ENCODE measurements at regions not wholly inside any gene's neighbourhood (a gene's known extent, or its start where the extent isn't known, plus 50 kb on each side); places are given as distances from the start of the nearest gene placed in this dataset.

DNA sequence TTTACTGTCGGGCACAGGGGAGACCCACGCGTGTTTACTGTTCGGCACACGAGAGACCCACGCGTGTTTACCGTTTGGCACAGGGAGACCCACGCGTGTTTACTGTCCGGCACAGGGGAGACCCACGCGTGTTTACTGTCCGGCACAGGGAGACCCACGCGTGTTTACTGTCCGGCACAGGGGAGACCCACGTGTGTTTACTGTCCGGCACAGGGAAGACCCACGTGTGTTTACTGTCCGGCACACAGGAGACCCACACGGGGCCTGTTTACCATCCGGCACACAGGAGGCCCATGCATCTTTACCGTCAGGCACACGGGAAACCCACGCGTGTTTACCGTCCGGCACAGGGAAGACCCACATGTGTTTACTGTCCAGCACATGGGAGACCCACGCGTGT, 525.1 kb downstream of the BRD1 start:
- intact Hi-C loops (cut with micrococcal nuclease; ENCODE audit: unreplicated experiment) (no loop called here), in situ Hi-C loops (cut with HindIII; ENCODE audit: low pct_unique_long_range_greater_than_20kb, low sequenced_read_pairs) (no loop called here)
- ChIA-PET POLR2A (no interaction called here), CTCF (no interaction called here)
- TF ChIP-seq, protein P1, sequence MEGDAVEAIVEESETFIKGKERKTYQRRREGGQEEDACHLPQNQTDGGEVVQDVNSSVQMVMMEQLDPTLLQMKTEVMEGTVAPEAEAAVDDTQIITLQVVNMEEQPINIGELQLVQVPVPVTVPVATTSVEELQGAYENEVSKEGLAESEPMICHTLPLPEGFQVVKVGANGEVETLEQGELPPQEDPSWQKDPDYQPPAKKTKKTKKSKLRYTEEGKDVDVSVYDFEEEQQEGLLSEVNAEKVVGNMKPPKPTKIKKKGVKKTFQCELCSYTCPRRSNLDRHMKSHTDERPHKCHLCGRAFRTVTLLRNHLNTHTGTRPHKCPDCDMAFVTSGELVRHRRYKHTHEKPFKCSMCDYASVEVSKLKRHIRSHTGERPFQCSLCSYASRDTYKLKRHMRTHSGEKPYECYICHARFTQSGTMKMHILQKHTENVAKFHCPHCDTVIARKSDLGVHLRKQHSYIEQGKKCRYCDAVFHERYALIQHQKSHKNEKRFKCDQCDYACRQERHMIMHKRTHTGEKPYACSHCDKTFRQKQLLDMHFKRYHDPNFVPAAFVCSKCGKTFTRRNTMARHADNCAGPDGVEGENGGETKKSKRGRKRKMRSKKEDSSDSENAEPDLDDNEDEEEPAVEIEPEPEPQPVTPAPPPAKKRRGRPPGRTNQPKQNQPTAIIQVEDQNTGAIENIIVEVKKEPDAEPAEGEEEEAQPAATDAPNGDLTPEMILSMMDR (IDR thresholded peaks at IDR 0.05) = no peak
- TF ChIP-seq, protein P2, sequence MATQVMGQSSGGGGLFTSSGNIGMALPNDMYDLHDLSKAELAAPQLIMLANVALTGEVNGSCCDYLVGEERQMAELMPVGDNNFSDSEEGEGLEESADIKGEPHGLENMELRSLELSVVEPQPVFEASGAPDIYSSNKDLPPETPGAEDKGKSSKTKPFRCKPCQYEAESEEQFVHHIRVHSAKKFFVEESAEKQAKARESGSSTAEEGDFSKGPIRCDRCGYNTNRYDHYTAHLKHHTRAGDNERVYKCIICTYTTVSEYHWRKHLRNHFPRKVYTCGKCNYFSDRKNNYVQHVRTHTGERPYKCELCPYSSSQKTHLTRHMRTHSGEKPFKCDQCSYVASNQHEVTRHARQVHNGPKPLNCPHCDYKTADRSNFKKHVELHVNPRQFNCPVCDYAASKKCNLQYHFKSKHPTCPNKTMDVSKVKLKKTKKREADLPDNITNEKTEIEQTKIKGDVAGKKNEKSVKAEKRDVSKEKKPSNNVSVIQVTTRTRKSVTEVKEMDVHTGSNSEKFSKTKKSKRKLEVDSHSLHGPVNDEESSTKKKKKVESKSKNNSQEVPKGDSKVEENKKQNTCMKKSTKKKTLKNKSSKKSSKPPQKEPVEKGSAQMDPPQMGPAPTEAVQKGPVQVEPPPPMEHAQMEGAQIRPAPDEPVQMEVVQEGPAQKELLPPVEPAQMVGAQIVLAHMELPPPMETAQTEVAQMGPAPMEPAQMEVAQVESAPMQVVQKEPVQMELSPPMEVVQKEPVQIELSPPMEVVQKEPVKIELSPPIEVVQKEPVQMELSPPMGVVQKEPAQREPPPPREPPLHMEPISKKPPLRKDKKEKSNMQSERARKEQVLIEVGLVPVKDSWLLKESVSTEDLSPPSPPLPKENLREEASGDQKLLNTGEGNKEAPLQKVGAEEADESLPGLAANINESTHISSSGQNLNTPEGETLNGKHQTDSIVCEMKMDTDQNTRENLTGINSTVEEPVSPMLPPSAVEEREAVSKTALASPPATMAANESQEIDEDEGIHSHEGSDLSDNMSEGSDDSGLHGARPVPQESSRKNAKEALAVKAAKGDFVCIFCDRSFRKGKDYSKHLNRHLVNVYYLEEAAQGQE (IDR thresholded peaks at IDR 0.05; ENCODE audit: insufficient read depth in 1 of 2, low read depth in 2 of 2, low read length in 1 of 2) = no peak
- TF ChIP-seq POLR2AphosphoS5 (IDR thresholded peaks at IDR 0.05; ENCODE audit: low read depth, low read length) = no peak
- no peak for TF ChIP-seq SIN3A (IDR thresholded peaks at IDR 0.05; ENCODE audit: borderline replicate concordance, insufficient read depth, low read depth, low read length)
- TF ChIP-seq TCF7L2 (IDR thresholded peaks at IDR 0.05; ENCODE audit: low read depth, low read length) = no peak
- Histone ChIP-seq H3K27ac (ENCODE audit: low read length) (no peak overlapping the region), H3K4me1 (ENCODE audit: control insufficient read depth, insufficient read depth, low read length) (no peaks in the 10 kb centered on the region), H3K36me3 (ENCODE audit: control insufficient read depth, insufficient read depth, low read length) (no peaks in the 10 kb centered on the region), H3K9me3 (ENCODE audit: control insufficient read depth, insufficient read depth, low read depth, low read length) (no peaks in the 10 kb centered on the region), H3K4me3 (ENCODE audit: low read depth in 2 of 2, low read length in 2 of 2) (no peak overlapping the region), H3K27me3 (ENCODE audit: control insufficient read depth, insufficient read depth, low read length) (no peaks in the 10 kb centered on the region)
- no TSS peak for BruUV-seq (replicated peaks)
- ATAC-seq (no peak), DNase-seq (ENCODE audit: low read depth, low spot score) (no peak)

GRCh38 chr22:49302150-49302460, 525.6 kb downstream of the BRD1 start:
- TF ChIP-seq, protein P1 (IDR thresholded peaks at IDR 0.05) = no peak
- TF ChIP-seq, protein P2 (IDR thresholded peaks at IDR 0.05; ENCODE audit: insufficient read depth in 1 of 2, low read depth in 2 of 2, low read length in 1 of 2) = no peak
- TF ChIP-seq SIN3A (IDR thresholded peaks at IDR 0.05; ENCODE audit: borderline replicate concordance, insufficient read depth, low read depth, low read length) (no peak), TCF7L2 (IDR thresholded peaks at IDR 0.05; ENCODE audit: low read depth, low read length) (no peak), POLR2AphosphoS5 (IDR thresholded peaks at IDR 0.05; ENCODE audit: low read depth, low read length) (no peak)
- in situ Hi-C loops (cut with HindIII; ENCODE audit: low pct_unique_long_range_greater_than_20kb, low sequenced_read_pairs) (no loop called here), intact Hi-C loops (cut with micrococcal nuclease; ENCODE audit: unreplicated experiment) (no loop called here)
- ATAC-seq (no peak), DNase-seq (ENCODE audit: low read depth, low spot score) (no peak)
- Histone ChIP-seq H3K9me3 (ENCODE audit: control insufficient read depth, insufficient read depth, low read depth, low read length) (no peaks in the 10 kb centered on the region), H3K4me3 (ENCODE audit: low read depth in 2 of 2, low read length in 2 of 2) (no peak overlapping the region), H3K36me3 (ENCODE audit: control insufficient read depth, insufficient read depth, low read length) (no peaks in the 10 kb centered on the region), H3K27ac (ENCODE audit: low read length) (no peak overlapping the region), H3K27me3 (ENCODE audit: control insufficient read depth, insufficient read depth, low read length) (no peaks in the 10 kb centered on the region), H3K4me1 (ENCODE audit: control insufficient read depth, insufficient read depth, low read length) (no peaks in the 10 kb centered on the region)
- ChIA-PET POLR2A (no interaction called here), CTCF (no interaction called here)
- no TSS peak for BruUV-seq (replicated peaks)

Measured in Panc1 (cell line).